RWPE2 (cell line): ENCODE measurements at regions not wholly inside any gene's neighbourhood (a gene's known extent, or its start where the extent isn't known, plus 50 kb on each side); places are given as distances from the start of the nearest gene placed in this dataset.
A peak's percentile ranks its signal among the peaks of the same experiment; 100 is the strongest.

Experiments
- ATAC-seq: fragments of 200-7000 bp; cut with Tn5 transposase; 3 replicates; pipeline ENCODE4 v1.9.1; 2021; ENCODE audit warnings: low read depth
- DNase-seq: peaks from one replicate; pipeline ENCODE4 v3.0.0-alpha.2; 2020; ENCODE audit warnings: low spot score
- H3K27ac ChIP-seq: fragments of 450-650 bp; 2 replicates; pipeline ENCODE4 v1.5.1; 2017; ENCODE audit warnings: mild to moderate bottlenecking; ENCODE audit not compliant: poor library complexity, severe bottlenecking
- H3K27me3 ChIP-seq: fragments of 250-450 bp; sonication (Bioruptor Pico); 2 replicates; pipeline ENCODE4 v1.5.1; 2021; ENCODE audit warnings: mild to moderate bottlenecking, moderate library complexity; ENCODE audit not compliant: insufficient read depth, poor library complexity, severe bottlenecking
- H3K36me3 ChIP-seq: fragments of 250-450 bp; sonication (Bioruptor Pico); 2 replicates; pipeline ENCODE4 v1.5.1; 2020; ENCODE audit warnings: low read depth, mild to moderate bottlenecking, moderate library complexity
- H3K4me1 ChIP-seq: fragments of 250-450 bp; sonication (Bioruptor Pico); 2 replicates; pipeline ENCODE4 v1.5.1; 2021; ENCODE audit warnings: mild to moderate bottlenecking, moderate library complexity; ENCODE audit not compliant: insufficient read depth, poor library complexity, severe bottlenecking
- H3K4me3 ChIP-seq: fragments of 250-450 bp; sonication (Bioruptor Pico); 2 replicates; pipeline ENCODE4 v1.5.1; 2021; ENCODE audit warnings: mild to moderate bottlenecking, moderate library complexity; ENCODE audit not compliant: severe bottlenecking
- H3K9me3 ChIP-seq: fragments of 250-450 bp; sonication (Bioruptor Pico); 2 replicates; pipeline ENCODE4 v1.5.1; 2021; ENCODE audit warnings: mild to moderate bottlenecking, moderate library complexity; ENCODE audit not compliant: severe bottlenecking
- CTCF ChIP-seq: fragments of 450-650 bp; IDR thresholded peaks from one replicate; pipeline ENCODE4 v1.5.1; 2017; ENCODE audit warnings: mild to moderate bottlenecking, moderate library complexity; ENCODE audit not compliant: poor library complexity, severe bottlenecking

- no peaks in the 10 kb centered on the region for H3K27me3 ChIP-seq
- no peak for DNase-seq
- no peak overlapping the region for H3K27ac ChIP-seq
- no peaks in the 10 kb centered on the region for H3K36me3 ChIP-seq
- H3K9me3 ChIP-seq, result no peaks in the 10 kb centered on the region
- H3K4me1 ChIP-seq, result peaks cover 7% of the 10 kb centered on the region
- no peak overlapping the region for H3K4me3 ChIP-seq
- ATAC-seq, result no peak
- TF ChIP-seq CTCF, result no peak
Measured at GRCh38 chr3:25289663-25290062, 138.4 kb upstream of the RARB start.

DNA sequence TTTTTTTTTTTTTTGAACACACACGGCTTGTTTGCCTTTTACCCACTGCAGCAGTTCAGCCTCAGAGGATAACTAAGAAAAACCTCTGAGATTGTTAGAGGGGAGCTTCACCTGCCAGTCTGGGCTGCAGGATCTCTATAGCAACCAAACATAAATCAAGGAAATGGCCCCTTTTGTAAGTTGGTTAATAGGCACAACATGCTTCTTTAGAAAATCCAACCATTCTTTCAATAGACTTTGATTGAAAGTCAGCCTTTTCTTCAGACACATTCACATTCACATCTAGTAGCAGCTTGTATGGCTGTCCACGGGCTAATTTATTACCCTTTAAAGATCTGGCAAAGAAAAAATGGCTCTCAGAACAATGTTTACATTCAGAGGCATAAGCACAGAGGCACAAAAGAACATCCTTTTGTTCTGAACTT is 136.6 kb upstream of the RARB start:
- H3K36me3 ChIP-seq, result no peaks in the 10 kb centered on the region
- no peak overlapping the region for H3K27ac ChIP-seq
- no peaks in the 10 kb centered on the region for H3K27me3 ChIP-seq
- no peak for TF ChIP-seq CTCF
- ATAC-seq, result no peak
- no peaks in the 10 kb centered on the region for H3K9me3 ChIP-seq
- peaks cover 7% of the 10 kb centered on the region for H3K4me1 ChIP-seq
- no peak for DNase-seq
- no peak overlapping the region for H3K4me3 ChIP-seq

- Histone ChIP-seq H3K9me3 (no peaks in the 10 kb centered on the region), H3K27me3 (no peaks in the 10 kb centered on the region), H3K4me1 (peaks cover 7% of the 10 kb centered on the region), H3K27ac (no peak overlapping the region), H3K4me3 (no peak overlapping the region), H3K36me3 (no peaks in the 10 kb centered on the region)
- TF ChIP-seq CTCF, result no peak
- ATAC-seq (no peak), DNase-seq (no peak)
Measured at GRCh38 chr3:25292036-25292435, 136.0 kb upstream of the RARB start.

- no peak for DNase-seq
- H3K27me3 ChIP-seq, result no peaks in the 10 kb centered on the region
- H3K9me3 ChIP-seq, result no peaks in the 10 kb centered on the region
- H3K4me1 ChIP-seq, result peaks cover 7% of the 10 kb centered on the region
- H3K4me3 ChIP-seq, result no peak overlapping the region
- no peak overlapping the region for H3K27ac ChIP-seq
- TF ChIP-seq CTCF, result no peak
- H3K36me3 ChIP-seq, result no peaks in the 10 kb centered on the region
- peak; percentile 76 for ATAC-seq
Measured at GRCh38 chr3:25292595-25292994, 135.5 kb upstream of the RARB start.

- ATAC-seq (peak; percentile 60; the same call in 2 of the 3 replicates), DNase-seq (no peak)
- H3K27ac ChIP-seq, result no peak overlapping the region
- no peaks in the 10 kb centered on the region for H3K9me3 ChIP-seq
- H3K4me3 ChIP-seq, result no peak overlapping the region
- no peaks in the 10 kb centered on the region for H3K27me3 ChIP-seq
- TF ChIP-seq CTCF, result no peak
- no peaks in the 10 kb centered on the region for H3K36me3 ChIP-seq
- peaks cover 7% of the 10 kb centered on the region for H3K4me1 ChIP-seq
Measured at GRCh38 chr3:25293736-25294135, 134.3 kb upstream of the RARB start.
